Esophagus mucosa (tissue), 1 donor: ENCODE measurements at regions not wholly inside any gene's neighbourhood (a gene's known extent, or its start where the extent isn't known, plus 50 kb on each side); places are given as distances from the start of the nearest gene placed in this dataset.
"Not testable (repeated sequence)": the region's sequence is repeated elsewhere in the genome, so short reads cannot be mapped to it uniquely, and the experiment has no call there.

Experiments used
- ATAC-seq: fragments of 200-7000 bp; cut with Tn5 transposase; one replicate; pipeline ENCODE4 v1.9.1; 2020
- donor health status: DM: yes; HTN: yes; CAD: no.

GRCh38 chr1:8227674-8228073 is 90.2 kb upstream of the SLC45A1 start:
- ATAC-seq = not testable (repeated sequence)

- ATAC-seq = no peak
Measured at GRCh38 chr1:8226747-8227146, 91.2 kb upstream of the SLC45A1 start.

GRCh38 chr1:8226024-8226423 is 91.9 kb upstream of the SLC45A1 start:
- ATAC-seq = not testable (repeated sequence)

- no peak for ATAC-seq
Measured at GRCh38 chr1:8223526-8223925, 94.4 kb upstream of the SLC45A1 start.

GRCh38 chr1:8222789-8223188 is 95.1 kb upstream of the SLC45A1 start:
- ATAC-seq = no peak

- ATAC-seq = no peak
Measured at GRCh38 chr1:8219530-8219929, 98.4 kb upstream of the SLC45A1 start.

GRCh38 chr1:8218351-8219092 is 99.4 kb upstream of the SLC45A1 start:
- ATAC-seq = no peak

- no peak for ATAC-seq
Measured at GRCh38 chr1:8217809-8218208, 100.1 kb upstream of the SLC45A1 start.

GRCh38 chr1:8217011-8217711 is 100.8 kb upstream of the SLC45A1 start:
- ATAC-seq = peak; percentile 37

- ATAC-seq = no peak
Measured at GRCh38 chr1:8216005-8216404, 101.9 kb upstream of the SLC45A1 start.

- ATAC-seq = no peak
Measured at GRCh38 chr1:8214501-8215173, 103.3 kb upstream of the SLC45A1 start.

GRCh38 chr1:8213676-8214075 is 104.2 kb upstream of the SLC45A1 start:
- ATAC-seq = no peak

GRCh38 chr1:8213136-8213535 is 104.8 kb upstream of the SLC45A1 start:
- ATAC-seq = no peak

- no peak for ATAC-seq
Measured at GRCh38 chr1:8212580-8213031, 105.3 kb upstream of the SLC45A1 start.

- peak; percentile 86 for ATAC-seq
Measured at GRCh38 chr1:8211883-8212579, 105.9 kb upstream of the SLC45A1 start.

GRCh38 chr1:8211251-8211882 is 106.5 kb upstream of the SLC45A1 start:
- no peak for ATAC-seq

GRCh38 chr1:8207202-8207601 is 110.7 kb upstream of the SLC45A1 start:
- ATAC-seq = no peak

GRCh38 chr1:8206391-8206790 is 111.5 kb upstream of the SLC45A1 start:
- ATAC-seq = no peak

GRCh38 chr1:8205771-8206170 is 112.1 kb upstream of the SLC45A1 start:
- ATAC-seq = no peak

GRCh38 chr1:8204826-8205225 is 113.1 kb upstream of the SLC45A1 start:
- ATAC-seq = no peak

- no peak for ATAC-seq
Measured at GRCh38 chr1:8203551-8203950, 114.4 kb upstream of the SLC45A1 start.

GRCh38 chr1:8203056-8203455 is 114.9 kb upstream of the SLC45A1 start:
- no peak for ATAC-seq
